DMS 273 (cell line): ENCODE measurements at regions not wholly inside any gene's neighbourhood (a gene's known extent, or its start where the extent isn't known, plus 50 kb on each side); places are given as distances from the start of the nearest gene placed in this dataset.

Experiments used
- DNase-seq: peaks from one replicate; lab custom pipeline; 2025; ENCODE audit not compliant: unreplicated experiment; lab: John Stamatoyannopoulos, UW

DNA sequence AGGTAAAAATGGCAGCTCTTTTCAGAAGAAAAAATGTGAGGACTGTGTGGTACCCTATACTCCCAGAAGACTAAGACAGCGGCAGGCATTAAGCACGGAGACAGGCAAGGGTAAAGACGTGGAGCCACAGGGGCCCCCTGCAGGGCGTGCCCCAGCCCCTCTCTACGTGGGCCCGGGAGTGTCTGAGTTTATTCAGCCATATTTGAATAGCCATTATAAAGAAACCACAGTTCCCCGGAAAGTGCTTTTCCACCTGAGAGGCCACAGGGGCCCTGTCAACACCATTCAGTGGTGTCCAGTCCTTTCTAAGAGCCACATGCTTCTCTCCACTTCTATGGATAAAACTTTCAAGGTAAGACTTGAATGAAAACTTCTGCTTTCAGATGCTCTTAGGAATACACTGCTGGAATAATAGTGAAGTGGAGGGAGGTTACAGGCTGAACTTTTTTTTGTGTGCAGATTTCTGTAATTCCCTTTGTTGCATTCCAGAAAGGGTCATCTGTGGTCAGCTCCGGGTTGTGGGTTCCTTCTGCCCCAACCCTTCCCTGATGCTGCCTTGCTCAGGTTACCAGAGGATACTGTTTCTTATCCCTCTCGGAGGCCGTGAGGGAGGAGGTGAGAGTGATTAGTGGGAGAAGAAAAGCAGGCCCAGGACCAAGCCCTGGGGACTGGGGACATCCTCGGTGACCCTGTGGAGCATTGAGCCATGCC, 58.4 kb downstream of the SLC25A47 start:
- no peak for DNase-seq

DNA sequence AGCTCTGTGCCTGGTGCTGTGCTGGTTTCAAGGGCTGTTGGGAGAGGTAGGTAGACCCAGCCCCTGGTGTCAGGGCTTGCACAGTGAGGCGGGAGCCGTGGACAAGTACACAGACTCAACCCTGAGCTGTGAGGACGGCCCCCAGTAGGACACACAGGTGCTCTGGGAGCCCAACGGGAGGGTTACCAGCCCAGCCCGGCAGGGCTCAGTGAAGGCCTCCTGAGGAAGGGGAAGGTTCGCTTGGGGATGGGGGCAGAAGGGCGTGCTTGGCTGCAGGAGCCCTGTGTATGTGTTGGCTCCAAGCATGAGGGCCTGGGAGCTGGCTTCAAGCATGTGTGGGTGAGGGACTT, 58.9 kb downstream of the SLC25A47 start:
- DNase-seq, result no peak

DNA sequence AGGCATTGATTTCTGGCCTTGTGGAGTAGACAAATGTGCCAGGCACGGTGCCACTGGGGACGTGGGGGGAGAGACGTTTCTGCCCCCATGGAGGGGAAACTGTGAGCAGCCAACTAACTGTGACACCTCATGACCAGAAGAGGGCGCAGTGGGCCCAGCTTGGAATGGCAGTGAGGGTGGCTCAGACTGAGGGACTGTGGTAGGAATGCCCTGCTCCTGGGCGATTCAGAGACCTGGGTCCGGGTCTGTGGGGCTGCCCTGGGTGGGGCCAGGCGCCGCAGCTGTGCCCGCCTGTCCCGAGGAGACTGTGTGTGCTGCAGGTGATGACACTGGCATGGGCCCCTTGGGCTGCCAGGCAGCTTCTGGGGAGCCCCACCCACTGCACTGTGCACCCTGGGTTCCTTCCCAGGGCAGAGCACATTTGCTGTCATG, 60.6 kb downstream of the SLC25A47 start:
- DNase-seq, result peak; percentile 89

DNA sequence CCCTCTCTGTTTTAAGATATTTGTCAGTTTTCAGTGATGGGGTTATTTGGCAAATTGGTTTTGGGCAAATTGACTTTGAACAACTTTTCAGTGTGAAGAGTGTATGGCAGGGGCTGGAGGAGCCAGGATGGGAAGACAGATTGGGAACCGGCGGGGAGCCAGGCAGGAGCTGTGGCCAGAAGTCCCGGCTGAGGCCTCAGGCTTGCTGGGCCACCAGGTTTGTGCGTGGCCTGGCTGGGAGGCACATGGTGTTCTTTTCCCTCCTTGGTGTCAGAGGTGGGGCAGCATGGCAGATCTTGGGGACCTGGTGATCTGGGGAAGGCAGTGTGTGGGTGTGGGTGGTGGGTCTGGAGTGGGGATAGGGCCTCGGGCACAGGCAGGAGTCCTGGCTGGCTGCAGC, 61.1 kb downstream of the SLC25A47 start:
- DNase-seq, result no peak

DNA sequence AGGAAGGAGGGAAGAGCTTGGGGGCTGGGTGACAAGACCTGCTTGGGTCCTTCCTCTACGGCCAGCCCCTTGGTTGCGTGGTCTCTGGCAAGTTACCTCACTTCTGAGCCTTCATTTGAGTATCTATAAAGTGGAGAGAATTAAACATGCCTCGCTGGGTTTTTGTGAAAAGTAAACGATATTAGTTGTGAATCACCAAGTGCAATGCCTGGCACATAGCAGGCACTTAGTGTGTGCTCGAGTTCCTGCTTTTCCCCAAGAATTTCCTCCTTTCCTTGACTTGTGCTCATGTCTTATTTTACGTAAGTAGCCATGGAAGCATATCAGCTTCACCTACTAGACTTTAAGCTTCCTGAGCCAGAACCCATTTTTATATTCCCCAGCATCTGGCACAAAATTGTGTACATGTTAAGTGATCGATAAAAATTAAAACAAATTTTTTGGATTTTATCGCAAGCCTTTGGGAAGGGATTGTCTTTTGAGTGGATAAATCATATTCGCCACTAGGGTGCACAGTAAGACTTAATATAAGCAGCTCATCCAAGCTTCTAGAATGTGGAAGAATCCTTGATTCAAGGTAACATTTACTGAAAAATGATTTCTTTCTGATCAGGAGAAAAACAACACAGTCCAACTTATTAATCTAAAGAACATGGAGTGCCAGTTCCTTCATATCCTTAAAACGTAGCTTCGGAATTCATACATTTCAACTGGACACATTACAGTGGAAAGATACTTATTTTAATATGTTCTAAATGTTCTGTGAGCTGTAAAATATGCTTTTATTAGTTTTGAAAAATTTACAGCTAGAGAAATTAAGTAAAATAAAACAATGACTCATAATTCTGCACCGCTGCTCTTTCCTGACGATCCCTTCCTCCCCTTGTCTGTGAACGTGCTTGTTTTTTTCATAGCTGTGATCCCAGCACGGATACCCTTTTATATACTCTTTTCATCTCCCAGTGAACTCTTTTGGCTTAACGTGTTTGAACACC, 62.0 kb downstream of the SLC25A47 start:
- peak; percentile 75 for DNase-seq

DNA sequence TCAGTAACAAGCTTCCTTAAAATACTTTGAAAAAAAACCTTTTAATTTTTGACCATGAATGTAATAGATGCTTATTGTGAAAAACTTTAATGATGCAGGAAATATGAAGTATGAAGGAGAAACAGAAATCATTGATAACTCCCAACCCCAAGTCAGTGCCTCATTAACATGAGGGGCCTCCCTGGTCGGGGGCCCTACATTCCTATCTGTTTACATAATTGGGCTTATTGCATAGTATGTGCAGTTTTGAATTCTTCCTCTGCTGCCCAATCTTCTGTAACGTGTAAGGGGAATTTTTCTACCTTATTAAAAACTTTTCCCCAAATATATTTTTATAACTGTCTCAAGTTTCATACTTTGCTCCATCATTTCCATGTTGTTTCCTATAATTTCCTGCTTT, 63.0 kb downstream of the SLC25A47 start:
- no peak for DNase-seq

DNA sequence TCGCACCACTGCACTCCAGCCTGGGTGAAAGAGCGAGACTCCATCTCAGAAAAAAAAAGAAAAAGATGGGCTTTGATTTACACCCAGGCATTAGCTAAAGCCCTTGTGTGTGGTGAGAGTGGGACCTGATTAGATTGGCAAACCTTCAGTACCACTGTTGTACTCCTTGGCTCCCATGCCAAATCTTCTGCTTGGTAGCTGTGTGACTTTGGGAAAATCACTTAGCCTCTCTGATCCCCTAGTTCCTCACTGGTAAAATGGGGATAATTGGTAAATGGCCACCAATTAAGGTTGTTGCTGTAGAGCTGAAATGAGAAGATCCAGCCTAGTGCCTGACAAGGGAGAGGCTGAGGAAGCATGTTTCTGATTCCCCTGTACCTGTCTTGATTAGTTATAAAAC, 63.7 kb downstream of the SLC25A47 start:
- no peak for DNase-seq

DNA sequence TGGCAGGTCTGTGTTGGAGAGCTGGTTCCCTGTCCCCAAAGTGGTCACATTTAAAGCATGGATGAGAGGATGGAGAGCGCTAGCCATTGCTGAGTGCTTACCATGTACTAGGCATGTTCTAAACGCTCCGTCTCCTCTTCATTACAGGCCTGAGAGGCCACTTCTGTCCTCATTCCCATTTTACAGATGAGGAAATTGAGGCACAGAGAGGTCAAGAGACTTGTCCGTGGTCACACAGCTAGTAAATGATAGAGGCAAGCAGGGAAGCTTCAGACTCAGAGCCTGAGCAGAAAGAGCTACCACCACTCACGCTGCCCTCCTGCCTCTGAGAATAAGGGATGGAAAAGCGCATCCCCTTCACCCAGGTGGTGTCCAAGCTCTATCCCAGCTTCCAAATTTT, 64.3 kb downstream of the SLC25A47 start:
- no peak for DNase-seq

DNA sequence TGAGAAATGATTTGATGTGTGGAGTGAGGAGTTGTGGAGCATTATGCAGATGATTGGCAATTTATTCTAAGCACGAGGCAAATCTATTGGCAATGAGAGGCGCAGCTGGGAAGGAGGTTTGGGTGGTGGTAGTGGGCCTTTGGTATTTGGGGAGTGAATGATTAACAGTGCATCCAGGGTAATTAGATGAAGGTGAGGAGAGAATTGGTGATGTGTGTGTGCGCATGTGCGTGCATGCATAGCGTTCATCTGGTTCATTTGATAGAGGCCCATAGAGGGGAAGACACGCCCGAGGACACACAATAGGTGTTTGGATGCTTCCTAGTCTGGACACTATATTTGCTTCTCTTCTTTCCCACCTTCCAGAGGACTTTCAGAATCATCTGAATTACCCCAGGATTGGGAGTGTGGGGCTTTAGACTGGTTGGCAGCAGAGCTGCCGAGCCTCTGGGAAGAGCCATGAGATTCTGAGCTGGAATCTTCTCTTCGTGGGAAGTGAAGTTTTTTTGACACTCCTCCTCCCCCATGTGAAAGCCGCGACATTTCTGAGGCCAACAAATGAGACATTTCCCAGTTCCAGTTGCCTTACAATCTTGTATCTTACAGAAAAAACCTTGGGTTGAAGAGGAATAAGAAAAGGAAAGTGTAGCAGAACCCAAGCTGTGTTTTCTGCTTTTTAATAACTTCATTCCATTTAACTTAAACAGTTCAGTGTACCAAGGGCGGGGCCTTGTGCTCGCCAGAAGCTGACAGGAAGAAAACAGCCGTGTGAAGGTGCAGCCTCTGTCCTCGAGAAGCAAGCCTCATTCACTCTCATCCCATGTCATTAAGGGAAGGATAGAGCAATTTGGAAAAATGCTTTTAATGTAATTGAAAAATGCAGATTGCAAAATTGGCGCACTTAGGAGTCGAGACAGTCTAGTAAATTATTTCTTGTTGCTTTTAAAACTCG, 65.2 kb downstream of the SLC25A47 start:
- no peak for DNase-seq

DNA sequence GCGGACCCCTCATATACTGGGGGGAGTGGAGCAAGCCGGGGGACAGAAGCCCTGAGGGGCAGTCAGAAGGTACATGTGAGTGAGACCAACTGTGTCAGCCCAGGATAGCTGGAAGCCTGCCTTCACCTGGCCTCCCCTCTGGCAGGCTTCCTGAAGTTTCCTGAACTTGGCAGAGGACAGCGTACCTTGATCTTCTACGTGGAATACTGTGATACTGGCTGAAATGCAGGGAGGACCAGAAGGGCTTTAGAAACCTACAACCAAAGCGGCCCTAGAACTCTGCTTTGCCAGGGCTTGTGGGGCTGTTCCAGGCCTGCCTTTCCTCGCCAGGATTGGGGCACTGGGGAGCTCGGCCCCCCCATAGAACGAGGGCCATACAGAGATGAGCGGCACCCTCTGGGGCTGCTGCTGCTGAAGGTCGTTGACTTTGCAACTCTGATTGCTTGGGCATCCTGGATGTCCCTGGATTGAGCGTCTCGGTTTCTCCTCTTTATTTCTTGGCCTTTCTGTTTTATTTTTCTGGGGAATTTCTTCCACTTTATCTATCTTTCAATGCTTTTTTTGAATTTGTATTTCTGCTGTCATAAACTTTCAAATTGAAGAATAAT, 66.5 kb downstream of the SLC25A47 start:
- DNase-seq, result no peak

DNA sequence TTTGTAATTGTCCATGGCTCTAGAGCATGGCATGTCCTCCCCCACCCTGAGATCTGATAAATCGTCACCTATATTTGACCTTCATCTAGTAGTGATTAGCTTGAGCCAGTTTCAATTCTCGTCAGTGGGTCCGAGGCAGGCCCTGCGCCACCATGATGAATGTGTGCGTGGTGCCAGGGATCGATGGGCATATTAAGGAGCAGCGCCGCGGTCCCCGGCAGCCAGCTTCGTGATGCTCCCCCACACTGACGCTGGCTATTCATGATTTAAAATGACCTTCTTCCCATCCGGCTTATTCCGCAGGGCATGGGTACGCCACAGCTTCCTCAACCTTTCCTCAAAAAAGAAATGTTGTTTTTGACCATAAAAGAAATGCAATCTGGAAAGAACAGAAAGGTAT, 68.0 kb downstream of the SLC25A47 start:
- DNase-seq, result no peak

DNA sequence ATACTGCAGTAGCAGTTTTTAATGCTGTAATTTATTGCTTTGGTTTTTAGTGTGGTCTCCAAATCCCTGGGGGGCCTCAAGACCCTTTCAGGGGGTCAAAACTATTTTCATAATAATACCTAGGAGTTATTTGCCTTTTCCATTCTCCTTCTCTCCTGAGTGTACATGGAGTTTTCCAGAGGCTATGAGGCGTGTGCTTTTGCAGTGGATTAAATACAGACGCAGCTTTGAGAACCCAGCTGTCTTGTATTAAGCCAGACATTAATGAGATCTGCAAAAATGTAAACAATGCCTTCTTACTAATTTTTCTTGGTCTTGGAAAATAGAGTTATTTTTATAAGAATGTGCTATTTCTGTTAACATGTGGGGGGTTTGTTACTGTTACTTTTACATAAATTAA, 68.6 kb downstream of the SLC25A47 start:
- DNase-seq, result no peak

DNA sequence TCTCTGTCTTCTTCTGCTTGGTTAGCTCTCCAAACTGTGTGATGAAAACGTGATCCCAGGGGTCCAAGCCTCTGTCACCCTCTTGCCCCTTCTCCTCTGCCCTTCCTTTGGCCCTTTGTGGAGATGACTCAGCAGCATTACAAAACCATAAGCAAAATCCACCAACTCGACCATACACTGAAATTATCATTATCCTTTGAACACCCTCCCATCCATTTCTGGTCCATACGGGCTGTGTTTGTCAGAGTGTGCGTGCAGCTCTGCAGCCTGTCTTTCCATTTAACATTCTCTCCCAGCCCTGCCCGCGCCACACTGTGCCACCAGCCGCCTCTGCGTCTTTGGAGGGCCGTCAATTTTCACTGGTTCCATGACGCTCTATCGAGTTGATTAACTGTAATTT, 69.2 kb downstream of the SLC25A47 start:
- DNase-seq, result no peak

DNA sequence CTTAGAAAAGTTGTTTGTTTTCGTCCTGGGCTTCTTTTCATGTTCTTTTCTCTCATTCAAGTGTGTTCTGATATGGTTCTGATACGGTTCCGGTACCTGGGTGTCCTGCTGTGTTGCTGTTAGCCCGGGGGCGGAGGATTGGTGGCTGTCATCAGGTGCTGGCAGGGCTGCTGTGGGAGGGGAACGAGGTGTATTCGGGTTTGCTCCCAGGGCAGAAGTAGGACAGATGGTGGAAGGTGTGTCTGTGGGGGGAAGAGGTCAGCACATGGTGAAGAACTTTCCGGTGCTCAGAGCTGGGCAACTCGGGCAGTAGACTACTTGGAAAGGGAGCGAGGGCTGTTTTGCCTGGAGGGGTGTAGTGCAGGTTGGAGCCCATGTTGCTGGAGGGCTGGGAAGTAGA, 70.2 kb downstream of the SLC25A47 start:
- DNase-seq, result peak; percentile 32

DNA sequence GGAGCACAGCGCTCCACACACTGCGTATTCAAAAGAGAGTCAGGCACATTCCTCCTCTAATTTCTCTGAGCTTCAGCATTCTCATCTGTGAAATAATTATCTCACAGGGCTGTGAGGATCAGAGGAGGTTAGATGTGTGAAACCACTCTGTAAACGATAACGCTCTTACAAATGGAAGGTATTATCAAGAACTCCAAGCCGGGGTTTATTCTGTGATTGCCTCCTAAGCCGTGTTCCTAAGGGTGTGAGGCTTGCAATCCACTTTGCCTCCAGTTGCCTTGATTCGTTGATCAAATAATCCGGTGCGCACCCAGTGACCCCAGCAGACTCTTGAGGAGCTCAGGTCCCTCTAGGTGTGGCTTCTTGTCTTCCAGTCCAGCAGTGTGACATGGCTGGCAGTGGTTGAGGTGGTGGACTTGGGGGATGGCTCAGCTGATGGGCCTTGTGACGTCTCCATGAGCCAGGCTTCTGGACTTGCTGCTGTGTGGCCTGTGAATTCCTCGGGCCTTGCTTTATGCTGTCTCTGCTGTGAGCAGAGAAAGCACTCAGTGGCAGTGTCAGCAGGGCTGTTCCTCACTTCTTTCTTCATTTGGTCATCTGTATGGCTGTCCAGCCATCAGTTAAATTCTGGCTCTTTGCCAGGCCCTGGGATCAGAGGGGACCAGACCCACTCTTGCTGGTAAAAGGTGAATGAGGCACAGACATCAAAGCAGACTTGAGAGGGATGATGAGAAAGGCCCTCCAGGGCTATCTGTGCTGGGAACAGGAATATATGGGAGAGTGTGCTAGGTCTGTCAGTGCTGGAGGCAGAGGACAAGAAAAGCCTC, 71.0 kb downstream of the SLC25A47 start:
- no peak for DNase-seq

DNA sequence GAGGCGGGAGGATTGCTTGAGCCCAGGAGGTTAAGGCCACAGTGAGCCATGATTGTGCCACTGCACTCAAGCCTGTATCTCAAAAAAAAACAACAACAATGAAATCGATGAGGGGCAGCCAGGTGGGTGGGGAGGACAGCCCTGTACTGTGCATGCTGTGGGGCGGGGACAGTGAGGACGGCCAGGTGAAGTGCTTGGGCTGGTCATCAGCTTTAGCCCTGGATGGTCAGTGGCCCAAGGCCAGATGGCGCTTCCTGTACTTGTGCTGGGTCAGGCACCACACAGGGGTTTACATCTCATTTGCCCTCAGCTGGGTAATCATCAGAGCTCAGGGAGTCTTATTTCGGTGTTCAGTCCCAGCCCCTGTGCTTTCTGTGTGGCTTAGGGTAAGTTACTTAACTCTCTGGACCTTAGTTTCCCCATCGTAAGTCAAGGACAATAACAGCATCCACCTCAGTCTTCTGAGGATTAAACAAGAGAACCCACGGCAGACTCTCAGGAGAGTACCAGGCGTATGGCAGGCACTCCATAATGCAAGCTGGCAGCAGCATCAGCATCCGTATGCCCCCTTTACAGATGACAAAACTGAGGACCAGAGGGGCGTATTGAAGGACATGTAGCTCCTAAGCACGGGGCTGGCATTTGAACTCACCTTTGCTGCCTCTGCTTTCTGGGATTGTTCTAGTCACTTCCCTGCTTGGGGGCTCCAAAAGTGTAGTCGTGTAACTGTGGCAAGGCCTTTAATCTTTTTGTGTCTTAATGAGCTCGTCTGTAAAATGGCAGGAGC, 71.9 kb downstream of the SLC25A47 start:
- DNase-seq, result no peak

DNA sequence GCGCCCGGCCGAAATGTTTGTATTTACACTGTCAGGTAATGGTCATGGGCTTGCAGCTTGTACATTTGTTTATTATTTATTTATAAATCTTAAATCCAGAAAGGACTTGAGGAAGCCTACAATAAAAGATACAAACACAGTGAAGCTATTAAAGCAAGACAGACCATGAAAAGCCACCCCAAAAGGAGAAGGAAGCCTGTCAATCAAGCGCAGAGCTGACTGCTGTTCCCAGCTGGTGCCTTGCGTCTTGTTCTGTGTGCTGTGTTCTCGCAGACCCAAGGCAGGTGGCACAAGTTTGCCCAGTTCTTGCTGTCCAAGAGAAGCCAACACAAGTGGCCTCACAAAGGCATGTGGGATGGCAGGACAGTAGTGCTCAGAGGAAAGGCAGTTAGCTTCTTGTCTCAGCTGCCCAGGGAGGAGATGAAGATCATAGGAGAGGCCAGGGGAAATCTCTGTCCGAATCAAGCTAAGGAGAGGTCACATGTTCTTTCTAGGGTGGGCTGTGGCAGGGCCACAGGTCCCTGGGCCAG, 73.2 kb downstream of the SLC25A47 start:
- DNase-seq, result no peak

DNA sequence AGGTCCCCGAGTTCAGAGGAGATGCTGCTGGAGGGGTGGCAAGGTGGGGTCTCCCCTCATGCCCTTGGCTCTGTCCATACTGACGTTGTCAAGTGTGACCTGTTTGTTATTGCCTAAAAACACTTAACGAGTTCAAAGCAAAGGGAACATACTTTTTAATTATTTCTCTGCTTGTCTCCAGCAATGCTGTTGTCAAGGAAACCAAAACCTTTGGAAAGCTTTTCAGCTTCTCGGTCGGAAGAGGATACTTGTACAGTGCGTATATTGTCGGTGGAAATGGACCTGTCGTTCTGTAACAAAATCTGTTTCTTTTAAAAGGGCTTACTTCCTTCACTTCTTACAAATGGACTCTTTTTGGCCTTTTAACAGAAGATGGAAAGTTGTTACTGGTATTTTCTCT, 73.9 kb downstream of the SLC25A47 start:
- DNase-seq, result no peak

DNA sequence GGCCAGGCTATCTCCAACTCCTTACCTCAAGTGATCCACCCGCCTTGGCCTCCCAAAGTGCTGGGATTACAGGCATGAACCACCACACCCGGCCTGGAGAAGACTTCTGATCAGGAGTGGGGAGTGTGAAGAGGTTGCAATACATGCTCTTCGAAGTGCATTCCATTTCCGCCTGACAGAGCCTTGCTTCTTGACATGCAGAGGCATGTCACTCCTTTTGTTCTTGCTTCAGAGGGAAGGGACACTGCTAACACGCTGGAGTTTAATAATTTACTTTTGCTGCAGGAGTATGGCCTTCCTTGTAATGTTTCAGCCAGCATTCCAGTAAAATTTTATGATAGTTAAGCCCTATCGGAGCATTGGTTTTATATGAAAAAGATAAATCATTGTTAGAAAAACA, 74.9 kb downstream of the SLC25A47 start:
- no peak for DNase-seq
